Kidney (tissue), 13 donors: ENCODE measurements at regions not wholly inside any gene's neighbourhood (a gene's known extent, or its start where the extent isn't known, plus 50 kb on each side); places are given as distances from the start of the nearest gene placed in this dataset.

ENCODE experiments used
- DNase-seq, 5 donors: peaks; one replicate each; pipeline ENCODE4 v3.0.0-alpha.2; 2013 to 2020
- FAIRE-seq: peaks from 2 replicates; lab custom pipeline; 2012; peaks lifted over from hg19 to GRCh38; lab: Jason Lieb, UNC
- H3K27ac ChIP-seq, 2 donors: one replicate each; pipeline ENCODE4 v1.7.0; 2013; ENCODE audit warnings: low read depth in 2 of 2, low read length in 2 of 2, inconsistent platforms in 1 of 2
- H3K27me3 ChIP-seq: one replicate; pipeline ENCODE4 v1.7.1; 2013; ENCODE audit warnings: low read length, inconsistent platforms; ENCODE audit not compliant: control insufficient read depth, insufficient read depth
- H3K36me3 ChIP-seq, 3 donors: one replicate each; pipeline versions ENCODE4 v1.7.0 to v1.7.1; 2013; ENCODE audit warnings: low read length in 3 of 3, control low read depth in 1 of 3, inconsistent platforms in 1 of 3; ENCODE audit not compliant: insufficient read depth in 3 of 3, control insufficient read depth in 2 of 3
- H3K4me1 ChIP-seq, 3 donors: one replicate each; pipeline versions ENCODE4 v1.7.0 to v1.7.1; 2013; ENCODE audit warnings: low read length in 3 of 3, inconsistent platforms in 1 of 3, low read depth in 1 of 3; ENCODE audit not compliant: control insufficient read depth in 2 of 3, insufficient read depth in 2 of 3
- H3K4me3 ChIP-seq, 3 donors: one replicate each; pipeline versions ENCODE4 v1.7.0 to v1.8.1; 2013; ENCODE audit warnings: low read length in 3 of 3, control low read depth in 1 of 3, inconsistent platforms in 1 of 3
- H3K9ac ChIP-seq, 3 donors: one replicate each; pipeline versions ENCODE4 v1.7.0 to v1.7.1; 2013; ENCODE audit warnings: low read length in 3 of 3, control low read depth in 1 of 3, inconsistent platforms in 1 of 3
- H3K9me3 ChIP-seq, 3 donors: one replicate each; pipeline versions ENCODE4 v1.7.0 to v1.7.1; 2013; ENCODE audit warnings: low read length in 3 of 3, control low read depth in 1 of 3, inconsistent platforms in 1 of 3; ENCODE audit not compliant: control insufficient read depth in 2 of 3, insufficient read depth in 1 of 3
- CTCF ChIP-seq: IDR thresholded peaks from 3 replicates; pipeline ENCODE4 v1.5.1; 2012; ENCODE audit warnings: mild to moderate bottlenecking, moderate library complexity, borderline replicate concordance; ENCODE audit not compliant: insufficient read depth; ENCODE audit errors: extremely low read depth
- intact Hi-C: fragments of 100-400 bp; cut with DNase I; formaldehyde crosslinking; loops from one replicate; pipeline ENCODE4 v1.11.1; 2022
- donor health status: control.
- donor health status: control.
- donor health status: control.
- donor health status: control.
- donor health status: control.
- donor health status: DM: yes; HTN: yes; CAD: no.
- donor health status: Normal renal cell carcinoma (clear cell type).

GRCh38 chr9:78725503-78725902, 428.6 kb downstream of the PSAT1 start:
- H3K4me3 ChIP-seq: no peak overlapping the region
- H3K27me3 ChIP-seq: no peaks in the 10 kb centered on the region
- DNase-seq: no peak
- no peak for FAIRE-seq
- no peak overlapping the region for H3K9ac ChIP-seq
- intact Hi-C loops: no loop called here
- H3K27ac ChIP-seq: no peak overlapping the region
- no peak for TF ChIP-seq CTCF
- H3K9me3 ChIP-seq: peaks cover 0 to 6% (median 0%) of the 10 kb centered on the region in 3 donors
- no peaks in the 10 kb centered on the region for H3K4me1 ChIP-seq
- no peaks in the 10 kb centered on the region for H3K36me3 ChIP-seq

GRCh38 chr9:78745331-78745730, 448.4 kb downstream of the PSAT1 start:
- Histone ChIP-seq H3K9me3 (peaks cover 0 to 6% (median 0%) of the 10 kb centered on the region in 3 donors), H3K36me3 (no peaks in the 10 kb centered on the region), H3K27me3 (no peaks in the 10 kb centered on the region), H3K27ac (no peak overlapping the region), H3K4me3 (no peak overlapping the region), H3K4me1 (no peaks in the 10 kb centered on the region), H3K9ac (no peak overlapping the region)
- no peak for DNase-seq
- intact Hi-C loops: no loop called here
- no peak for FAIRE-seq
- no peak for TF ChIP-seq CTCF

- no peak overlapping the region for H3K4me3 ChIP-seq
- no peaks in the 10 kb centered on the region for H3K27me3 ChIP-seq
- no peaks in the 10 kb centered on the region for H3K36me3 ChIP-seq
- H3K4me1 ChIP-seq: no peaks in the 10 kb centered on the region
- no peak overlapping the region for H3K27ac ChIP-seq
- no peak for FAIRE-seq
- DNase-seq: no peak
- no peak overlapping the region for H3K9ac ChIP-seq
- no peak for TF ChIP-seq CTCF
- intact Hi-C loops: no loop called here
- peaks cover 0 to 6% (median 0%) of the 10 kb centered on the region in 3 donors for H3K9me3 ChIP-seq
Measured at GRCh38 chr9:78746010-78746409, 449.1 kb downstream of the PSAT1 start.

- Histone ChIP-seq H3K27me3 (no peaks in the 10 kb centered on the region), H3K36me3 (no peaks in the 10 kb centered on the region), H3K27ac (no peak overlapping the region), H3K4me3 (no peak overlapping the region), H3K9ac (no peak overlapping the region), H3K4me1 (no peaks in the 10 kb centered on the region), H3K9me3 (peaks cover 0 to 2% (median 0%) of the 10 kb centered on the region in 3 donors)
- no peak for FAIRE-seq
- intact Hi-C loops: no loop called here
- TF ChIP-seq CTCF: no peak
- DNase-seq: no peak
Measured at GRCh38 chr9:78753039-78753438, 456.1 kb downstream of the PSAT1 start.
